ENCODE measurements at regions not wholly inside any gene's neighbourhood (a gene's known extent, or its start where the extent isn't known, plus 50 kb on each side); places are given as distances from the start of the nearest gene placed in this dataset.
A peak's percentile ranks its signal among the peaks of the same experiment; 100 is the strongest.
"Not testable (repeated sequence)": the region's sequence is repeated elsewhere in the genome, so short reads cannot be mapped to it uniquely, and the experiment has no call there.

GRCh38 chr14:89491711-89492381 lies 74.8 kb upstream of the FOXN3 start:
- ATAC-seq (no peak), DNase-seq (ENCODE audit: low spot score) (no peak)
- intact Hi-C loops (cut with DNase I), result no loop called here

DNA sequence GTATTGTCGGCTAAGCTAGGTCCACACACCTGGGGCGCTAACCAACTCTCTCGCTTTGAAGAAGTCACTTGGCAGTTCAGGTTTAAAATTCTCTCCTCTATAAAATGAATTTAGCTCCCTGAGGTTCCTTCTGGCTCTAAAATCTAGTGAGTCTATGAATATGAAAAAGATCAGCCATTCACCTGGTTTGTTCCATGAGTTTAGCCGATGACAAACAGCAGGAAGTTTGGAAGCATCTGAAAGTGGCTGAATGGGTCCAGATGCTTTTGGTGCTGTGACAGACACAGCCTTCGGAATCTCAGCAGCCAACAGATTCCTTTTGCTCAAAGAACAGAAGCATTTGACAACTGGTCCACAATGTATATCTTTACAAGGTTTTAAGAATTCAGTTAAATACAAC lies 73.4 kb upstream of the FOXN3 start:
- no peak for ATAC-seq
- no peak for DNase-seq (ENCODE audit: low spot score)
- intact Hi-C loops (cut with DNase I), result no loop called here

DNA sequence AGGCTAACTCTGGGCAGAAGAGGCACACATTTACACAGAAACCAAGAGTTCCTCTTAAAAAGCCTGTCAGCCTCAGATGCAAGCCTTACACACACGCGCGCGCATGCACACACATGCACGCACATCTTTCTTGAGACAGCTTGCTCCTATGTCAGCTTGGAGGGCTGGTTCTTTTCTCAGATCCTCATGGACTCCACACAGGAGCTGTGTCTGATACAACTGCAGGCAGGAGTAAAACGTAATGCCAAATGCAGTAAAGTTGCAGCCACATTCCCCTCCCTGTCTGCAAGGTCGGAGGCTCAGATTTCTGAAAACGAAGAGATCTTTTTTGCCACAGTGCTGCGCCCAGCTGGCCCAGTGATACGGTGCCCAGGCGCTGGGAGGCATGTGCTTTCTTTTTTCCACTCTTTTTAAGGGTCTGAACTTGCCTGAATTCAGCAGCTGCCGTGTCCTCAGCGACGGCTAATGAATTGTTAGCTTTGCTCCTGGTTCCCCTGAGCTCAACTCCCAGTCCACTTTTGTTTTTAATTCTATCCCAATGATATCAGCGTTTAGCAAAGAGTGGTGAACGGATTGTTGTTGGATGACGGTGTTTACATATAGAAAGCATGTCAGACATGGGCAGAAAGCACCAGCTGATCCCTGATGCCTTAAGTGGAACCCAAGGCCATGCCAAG lies 72.9 kb upstream of the FOXN3 start:
- ATAC-seq (peak; percentile 47), DNase-seq (ENCODE audit: low spot score) (no peak)
- intact Hi-C loops (cut with DNase I), result no loop called here

DNA sequence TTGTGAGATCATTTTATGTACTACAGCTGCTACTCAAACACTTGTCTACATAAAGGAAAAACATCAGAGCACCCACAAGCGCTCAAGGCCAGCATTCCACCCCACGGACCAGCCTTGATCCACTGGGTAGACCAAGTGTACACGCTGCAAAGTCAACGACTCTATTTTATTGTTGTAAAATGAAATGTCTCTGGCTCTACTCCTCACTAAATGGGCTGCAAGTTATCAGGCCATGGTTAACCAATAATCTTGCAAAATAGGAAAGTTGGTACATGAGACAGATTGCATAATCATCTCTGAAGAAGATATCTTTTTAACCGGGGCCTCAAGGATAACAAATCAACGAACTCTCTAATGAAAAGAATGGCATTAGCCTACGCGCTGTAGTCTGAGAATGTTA lies 69.9 kb upstream of the FOXN3 start:
- DNase-seq (ENCODE audit: low spot score) (no peak), ATAC-seq (peak; percentile 71)
- intact Hi-C loops (cut with DNase I), result no loop called here

DNA sequence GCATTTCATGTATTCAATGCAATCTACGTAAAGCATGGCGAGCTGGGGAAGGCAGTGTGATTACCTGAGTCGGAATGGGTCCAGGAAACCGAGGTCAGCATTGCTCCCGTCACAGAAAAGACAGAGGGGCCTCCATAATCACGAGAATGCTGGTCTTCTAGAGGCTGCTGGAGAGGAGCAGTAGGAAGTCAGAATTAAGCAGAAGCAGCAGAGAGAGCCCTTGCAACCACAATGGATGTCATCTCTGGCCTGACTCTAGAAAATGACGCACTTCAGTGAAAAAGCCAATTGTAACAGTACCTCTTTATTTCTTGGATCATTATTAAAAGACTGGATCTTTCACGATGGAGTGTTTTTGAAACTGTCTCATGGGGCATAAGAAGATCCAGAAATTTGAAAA lies 69.5 kb upstream of the FOXN3 start:
- DNase-seq (ENCODE audit: low spot score), result no peak
- ATAC-seq, result peak; percentile 66
- intact Hi-C loops (cut with DNase I), result no loop called here

- ATAC-seq (no peak), DNase-seq (ENCODE audit: low spot score) (no peak)
- intact Hi-C loops (cut with DNase I), result no loop called here
Observed at GRCh38 chr14:89485264-89485663, 68.2 kb upstream of the FOXN3 start.

DNA sequence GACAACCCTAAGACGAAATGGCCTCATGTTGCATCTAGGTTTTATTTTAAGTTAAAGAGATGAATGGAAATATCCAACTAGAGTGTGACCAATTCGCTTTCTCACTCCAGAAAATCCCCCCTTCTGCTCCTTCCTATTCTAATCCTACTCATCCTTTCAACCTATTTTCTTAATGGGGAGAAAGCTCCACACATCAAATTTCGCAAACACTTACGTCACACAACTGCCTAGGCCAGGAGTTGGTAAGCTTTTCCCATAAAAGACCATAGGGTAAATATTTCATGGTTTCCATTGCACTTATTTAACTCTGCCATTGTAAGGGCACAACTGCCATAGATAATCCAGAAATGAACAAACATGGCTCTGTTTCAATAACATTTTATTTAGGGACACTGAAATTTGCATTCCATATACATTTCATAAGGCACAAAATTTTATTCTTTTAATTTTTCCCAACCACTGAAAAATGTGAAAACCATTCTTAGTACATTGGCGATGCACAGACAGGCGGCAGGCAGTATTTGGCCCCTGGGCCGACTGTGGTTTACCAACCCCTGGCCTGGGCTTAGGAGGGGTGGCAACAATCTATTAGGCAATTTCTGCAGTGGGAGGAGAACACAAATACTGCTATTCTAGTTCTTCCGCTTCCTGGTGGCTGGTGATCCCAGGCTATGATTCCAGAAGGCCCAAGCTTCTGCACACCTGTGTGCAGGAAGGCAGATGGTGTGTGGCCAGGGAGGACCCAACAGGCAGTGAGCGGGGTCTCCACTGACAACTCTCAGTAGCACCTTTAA lies 67.2 kb upstream of the FOXN3 start:
- DNase-seq (ENCODE audit: low spot score) (no peak), ATAC-seq (no peak)
- intact Hi-C loops (cut with DNase I), result no loop called here

GRCh38 chr14:89481196-89481595 lies 64.2 kb upstream of the FOXN3 start:
- peak; percentile 71 for DNase-seq (ENCODE audit: low spot score)
- ATAC-seq, result peak; percentile 92
- intact Hi-C loops (cut with DNase I), result no loop called here

GRCh38 chr14:89480278-89480677 lies 63.2 kb upstream of the FOXN3 start:
- intact Hi-C loops (cut with DNase I), result no loop called here
- no peak for ATAC-seq

GRCh38 chr14:89479802-89480201 lies 62.8 kb upstream of the FOXN3 start:
- DNase-seq (ENCODE audit: low spot score) (no peak), ATAC-seq (no peak)
- intact Hi-C loops (cut with DNase I), result no loop called here

More at GRCh38 chr14:89480278-89480677, 63.2 kb upstream of the FOXN3 start:
- no peak for DNase-seq (ENCODE audit: low spot score)

DNA sequence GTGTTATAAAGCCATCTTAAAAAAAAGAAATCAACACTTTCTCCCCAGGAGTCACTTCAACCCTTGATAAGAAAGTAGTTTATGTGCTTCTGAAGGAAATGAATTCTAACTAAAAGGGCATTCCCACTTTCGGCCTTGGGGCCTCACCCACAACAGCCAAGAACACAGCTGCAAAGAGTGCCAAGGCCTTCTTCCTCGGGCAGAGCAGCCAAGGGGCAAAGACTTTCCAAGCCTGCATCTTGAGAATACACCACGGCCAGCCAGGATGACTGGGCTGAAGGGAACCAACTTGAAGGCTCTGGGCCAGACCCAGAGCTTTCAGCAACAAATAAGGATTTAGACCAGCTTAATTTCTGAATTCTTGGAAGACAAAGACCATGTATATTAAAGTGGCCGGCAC lies 60.4 kb upstream of the FOXN3 start:
- intact Hi-C loops (cut with DNase I), result no loop called here
- DNase-seq (ENCODE audit: low spot score) (no peak), ATAC-seq (peak; percentile 61)

DNA sequence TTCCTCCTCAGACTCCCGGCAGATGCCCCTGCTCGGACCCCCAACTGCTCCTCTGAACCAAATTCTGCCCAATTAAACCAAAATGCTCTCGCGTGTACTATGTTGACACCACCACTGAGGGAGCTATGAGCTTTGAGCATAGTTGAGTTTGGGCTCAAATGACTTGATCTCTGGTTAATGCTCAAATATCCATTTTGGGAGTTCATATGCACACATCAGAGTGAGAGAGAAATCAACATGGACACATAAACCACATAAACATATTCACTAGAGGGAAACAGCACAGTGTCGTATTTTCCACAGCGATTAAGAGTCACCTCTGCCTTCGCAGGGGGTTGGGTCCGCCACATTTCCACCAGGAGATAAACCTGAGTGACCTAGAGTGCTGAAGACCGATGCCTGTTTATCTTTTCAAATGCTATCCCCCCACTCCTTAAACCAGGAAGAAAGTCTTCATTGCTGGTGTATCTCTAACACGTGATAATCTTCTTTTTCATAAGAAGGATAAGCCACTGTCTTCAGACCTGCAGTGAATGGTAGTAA lies 59.4 kb upstream of the FOXN3 start:
- intact Hi-C loops (cut with DNase I), result no loop called here

DNA sequence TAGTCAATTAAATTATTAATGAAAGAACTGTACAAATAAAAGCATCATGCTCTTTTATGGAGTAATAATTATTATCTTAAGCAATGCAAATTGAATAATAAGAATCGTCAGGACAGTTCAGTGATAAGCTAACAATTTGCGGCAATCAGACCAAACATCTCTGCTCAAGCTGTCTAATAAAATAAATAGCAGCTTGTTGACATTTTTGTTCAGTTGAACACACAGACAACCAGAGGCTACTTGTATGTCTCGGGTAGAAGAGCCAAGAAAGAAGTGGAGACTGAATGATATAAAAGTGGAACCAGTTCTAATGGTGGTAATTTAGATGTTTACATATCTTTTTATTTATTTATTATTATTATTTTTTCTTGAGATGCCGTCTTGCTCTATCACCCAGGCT lies 57.4 kb upstream of the FOXN3 start:
- ATAC-seq (no peak), DNase-seq (ENCODE audit: low spot score) (no peak)
- intact Hi-C loops (cut with DNase I), result no loop called here

More for the DNA sequence above, 59.4 kb upstream of the FOXN3 start:
- ATAC-seq (no peak), DNase-seq (ENCODE audit: low spot score) (no peak)

- ATAC-seq (no peak), DNase-seq (ENCODE audit: low spot score) (no peak)
- intact Hi-C loops (cut with DNase I), result no loop called here
Observed at GRCh38 chr14:89473989-89474388, 57.0 kb upstream of the FOXN3 start.

DNA sequence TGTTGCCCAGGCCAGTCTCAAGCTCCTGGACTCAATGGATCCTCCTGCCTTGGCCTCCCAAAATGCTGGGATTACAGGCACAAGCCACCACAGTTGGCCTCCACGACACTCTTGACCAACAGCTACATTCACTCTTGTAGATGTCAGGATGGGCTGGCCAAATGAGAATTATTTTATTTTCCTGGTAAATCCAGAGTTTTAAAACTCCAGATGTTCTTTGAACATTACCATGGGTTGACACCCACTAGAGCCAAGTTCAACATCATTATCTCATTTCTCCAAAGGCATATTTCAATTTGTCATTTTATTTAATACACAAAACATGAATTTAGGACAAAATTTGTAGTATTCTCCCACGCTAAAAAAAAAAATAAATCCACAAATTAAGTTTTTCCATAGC lies 56.5 kb upstream of the FOXN3 start:
- no peak for ATAC-seq
- no peak for DNase-seq (ENCODE audit: low spot score)
- intact Hi-C loops (cut with DNase I), result no loop called here

GRCh38 chr14:89470401-89470800 lies 53.4 kb upstream of the FOXN3 start:
- no peak for ATAC-seq
- no peak for DNase-seq (ENCODE audit: low spot score)
- intact Hi-C loops (cut with DNase I), result no loop called here

DNA sequence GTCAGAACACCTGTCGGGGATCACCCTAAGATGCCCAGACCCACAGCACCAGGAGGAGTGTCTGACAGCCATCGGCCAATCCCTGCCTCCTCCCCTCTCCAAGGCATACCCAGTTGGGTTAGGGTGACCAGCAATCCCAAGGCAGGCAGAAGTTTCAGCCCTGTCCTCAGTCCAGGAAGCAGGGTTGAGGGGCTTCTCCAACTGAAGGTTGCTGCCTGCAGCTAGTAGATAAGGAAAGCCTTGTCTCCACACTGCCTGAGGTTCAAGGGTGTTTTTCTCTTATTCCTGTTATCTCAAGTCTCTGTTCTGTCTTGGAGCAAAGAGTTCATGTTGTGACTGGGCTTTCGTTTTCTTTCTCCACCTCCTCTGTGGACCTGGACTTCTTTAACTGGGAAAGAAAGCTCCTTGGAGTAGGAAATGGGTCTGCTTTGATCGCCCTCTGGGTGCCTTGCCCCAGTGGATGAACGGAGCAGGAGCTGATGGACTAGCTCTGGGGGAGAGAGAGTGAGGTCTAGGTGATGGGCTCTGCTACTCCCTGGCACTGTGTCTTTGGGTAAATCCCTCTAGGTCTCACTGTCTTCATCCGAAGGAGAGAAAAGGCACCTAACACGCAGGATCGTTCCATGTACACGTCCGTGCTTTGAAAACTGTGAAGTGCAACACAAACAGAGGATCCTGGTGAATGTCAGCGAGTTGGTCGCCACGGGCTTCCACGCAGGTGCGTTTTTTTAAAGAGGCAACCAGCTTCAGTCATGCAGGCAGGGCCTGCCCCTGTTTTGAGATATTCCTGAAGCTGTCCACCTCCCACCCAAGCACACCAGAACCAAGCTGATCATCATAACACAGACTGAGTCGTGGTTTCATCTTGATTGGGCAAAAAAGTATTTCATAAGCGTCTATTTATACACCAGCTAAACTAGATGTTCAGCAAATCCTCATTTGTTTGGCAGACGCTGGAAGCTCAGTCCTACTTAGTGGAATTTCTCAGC lies 52.5 kb upstream of the FOXN3 start:
- no peak for ATAC-seq
- intact Hi-C loops (cut with DNase I), result no loop called here
- DNase-seq (ENCODE audit: low spot score), result no peak

- ATAC-seq (no peak), DNase-seq (ENCODE audit: low spot score) (no peak)
- intact Hi-C loops (cut with DNase I), result no loop called here
Observed at GRCh38 chr14:89468566-89468965, 51.5 kb upstream of the FOXN3 start.

GRCh38 chr14:89468030-89468429 lies 51.0 kb upstream of the FOXN3 start:
- intact Hi-C loops (cut with DNase I); DNase-seq (ENCODE audit: low spot score); ATAC-seq: not testable (repeated sequence)
